ENCODE measurements at regions not wholly inside any gene's neighbourhood (a gene's known extent, or its start where the extent isn't known, plus 50 kb on each side); places are given as distances from the start of the nearest gene placed in this dataset.

DNA sequence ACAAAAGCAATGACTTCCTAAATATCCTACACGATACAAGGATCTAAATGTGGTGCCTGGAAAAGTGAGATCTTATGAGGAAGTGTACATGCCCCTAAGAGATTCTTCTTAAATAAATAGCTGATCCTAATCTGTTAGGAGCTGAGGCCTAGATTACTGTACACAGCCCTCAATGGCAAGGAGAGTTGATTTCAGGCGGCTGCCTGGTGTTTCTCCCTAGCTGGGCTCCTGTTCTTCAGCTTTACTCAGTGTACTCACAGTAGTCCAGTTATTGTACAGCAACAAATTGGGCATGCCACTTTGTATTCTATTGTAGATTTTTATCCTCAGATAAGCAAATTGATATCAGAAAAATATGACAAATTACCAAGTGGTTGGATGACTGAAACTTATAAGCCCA, 358.2 kb upstream of the PDGFD start:
- no peak for DNase-seq

GRCh38 chr11:104510169-104510568, 346.2 kb upstream of the PDGFD start:
- no peak for DNase-seq

DNA sequence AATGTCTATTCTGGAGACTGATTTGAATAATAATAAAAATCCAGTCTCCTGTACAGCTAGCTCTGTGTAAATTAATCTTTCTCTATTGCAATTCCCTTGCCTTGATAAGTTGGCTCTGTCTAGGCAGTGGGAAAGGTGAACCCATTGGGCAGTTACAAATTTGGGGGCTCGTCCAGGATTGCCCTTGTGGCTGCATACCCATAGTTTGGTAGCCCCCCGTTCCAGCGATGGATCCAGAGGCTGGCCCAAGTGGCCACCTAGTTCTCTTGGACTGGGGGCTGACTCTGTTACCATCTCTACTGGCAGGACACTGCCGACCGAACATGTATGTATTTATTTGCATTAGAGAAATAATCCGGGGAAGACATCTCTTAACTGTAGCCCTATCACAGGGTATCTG, 326.2 kb upstream of the PDGFD start:
- DNase-seq = no peak

DNA sequence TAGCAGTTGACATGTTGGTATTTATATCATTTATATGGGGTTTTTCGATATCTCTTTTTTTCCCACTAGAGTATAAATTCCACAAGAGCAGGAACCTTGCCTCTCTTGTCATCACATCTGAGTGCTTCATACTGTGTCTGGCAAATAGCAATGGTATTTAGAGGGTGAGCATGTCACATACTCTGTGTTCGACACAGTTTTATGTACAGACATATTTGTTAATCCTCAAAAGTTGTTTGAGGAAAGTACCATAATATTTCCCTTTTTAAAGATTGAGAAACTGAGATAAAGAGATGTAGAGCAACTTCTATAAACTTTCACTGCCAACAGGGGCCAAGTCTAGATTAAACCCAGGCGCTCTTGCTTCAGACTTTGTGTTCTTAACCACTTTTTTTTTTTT, 324.6 kb upstream of the PDGFD start:
- DNase-seq = no peak

DNA sequence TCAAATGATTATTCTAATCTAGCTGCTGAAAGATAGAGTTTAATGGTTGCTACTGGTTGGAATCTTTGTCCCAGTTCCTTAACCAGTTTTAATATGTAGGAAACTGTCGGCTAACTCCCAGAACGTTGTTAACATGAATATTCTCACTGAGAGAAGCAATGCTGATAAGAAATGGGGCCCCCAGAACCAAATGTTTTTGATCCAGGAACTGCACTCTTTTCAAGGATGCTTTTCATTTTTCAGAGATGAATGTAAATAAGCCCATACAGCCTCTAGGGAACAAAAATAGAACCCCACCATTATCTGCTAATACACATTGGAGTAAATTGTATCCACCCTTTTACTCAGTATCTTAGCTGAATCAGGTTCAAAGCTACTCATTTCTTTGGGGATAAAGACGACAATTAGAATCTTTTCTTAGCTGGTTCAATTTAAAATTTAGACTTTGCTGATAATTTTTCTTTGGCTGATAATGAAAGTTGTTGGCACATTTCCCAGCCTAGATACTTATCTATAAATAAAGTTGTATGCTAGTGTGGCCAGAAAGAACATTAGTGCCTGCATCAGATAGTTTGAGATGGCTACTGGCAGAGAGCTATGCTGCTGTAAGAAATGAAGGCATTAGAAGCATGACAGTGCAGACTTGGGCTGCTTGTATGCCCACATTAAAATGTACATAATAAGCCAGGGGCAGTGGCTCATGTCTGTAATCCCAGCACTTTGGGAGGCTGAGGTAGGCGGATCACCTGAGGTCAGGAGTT, 323.3 kb upstream of the PDGFD start:
- DNase-seq = no peak

DNA sequence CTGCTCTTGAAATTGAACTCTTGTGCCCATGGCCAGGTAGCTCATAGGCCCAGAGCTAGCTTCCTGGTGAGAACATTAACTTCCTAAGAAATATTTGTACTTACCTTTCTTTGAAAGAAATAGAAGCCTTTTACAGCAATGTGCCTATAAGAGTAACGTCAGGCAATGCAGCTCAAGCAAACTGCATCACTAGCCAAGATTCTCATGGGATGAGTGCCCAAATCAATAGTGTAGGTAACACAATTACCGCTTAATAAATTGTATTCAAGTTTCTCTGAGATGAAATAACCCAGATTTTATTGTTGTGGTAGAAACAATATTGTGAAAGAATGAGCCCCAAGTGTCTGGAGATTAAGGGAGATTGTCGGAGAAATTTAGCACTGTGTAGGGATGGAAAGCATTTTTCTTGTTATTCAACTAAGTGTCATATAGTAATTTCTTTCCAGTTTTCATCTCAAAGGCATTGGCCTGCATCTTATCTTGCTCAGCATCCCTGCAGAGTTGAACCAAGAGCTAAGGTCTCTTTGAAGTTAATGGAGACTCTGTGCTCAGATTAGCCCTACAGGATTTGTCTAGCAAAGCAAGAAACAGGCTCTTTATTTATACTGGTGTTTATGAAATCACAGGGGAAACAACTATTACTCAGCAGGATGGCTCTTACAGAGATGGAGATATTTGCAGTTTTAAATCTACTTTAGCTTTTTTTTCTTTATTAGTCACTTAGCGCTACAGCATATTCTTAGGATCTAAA, 321.0 kb upstream of the PDGFD start:
- DNase-seq = no peak

DNA sequence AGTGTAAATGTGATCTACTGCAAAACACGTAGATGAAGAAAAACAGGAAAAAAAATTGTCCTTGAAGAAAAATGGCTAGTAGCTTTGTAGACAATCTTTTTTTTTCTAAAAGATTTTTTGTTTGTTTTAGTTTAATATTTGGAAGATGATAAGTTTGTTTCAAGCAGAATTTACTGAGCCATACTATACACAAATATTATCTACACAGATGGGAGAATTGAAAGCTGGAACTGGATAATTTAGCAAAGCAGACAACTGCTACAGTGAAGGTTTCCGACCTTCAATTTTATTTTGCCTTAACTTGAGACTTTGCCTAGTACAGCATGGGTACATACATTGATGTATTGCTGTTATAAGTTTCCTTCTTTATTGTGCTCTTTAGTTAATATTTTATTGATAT, 313.0 kb upstream of the PDGFD start:
- DNase-seq = no peak

DNA sequence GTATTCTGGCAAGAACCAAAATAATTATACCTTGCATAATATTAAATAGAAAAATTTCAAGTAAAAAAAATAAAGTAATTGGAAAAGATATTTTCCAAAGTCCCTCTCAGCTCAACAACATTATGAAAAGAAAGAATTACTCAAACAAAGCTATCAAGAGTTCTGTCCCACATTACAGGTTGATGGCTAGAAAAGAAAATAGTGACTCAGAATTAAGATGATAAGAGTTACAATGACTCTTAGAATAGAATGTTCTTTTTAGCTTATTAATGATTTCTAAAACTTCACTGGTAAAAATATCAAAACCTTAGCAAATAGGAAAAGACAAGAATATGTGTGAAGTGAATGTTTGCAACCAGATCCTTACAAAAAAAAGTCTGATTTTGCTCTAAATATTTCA, 312.5 kb upstream of the PDGFD start:
- no peak for DNase-seq

DNA sequence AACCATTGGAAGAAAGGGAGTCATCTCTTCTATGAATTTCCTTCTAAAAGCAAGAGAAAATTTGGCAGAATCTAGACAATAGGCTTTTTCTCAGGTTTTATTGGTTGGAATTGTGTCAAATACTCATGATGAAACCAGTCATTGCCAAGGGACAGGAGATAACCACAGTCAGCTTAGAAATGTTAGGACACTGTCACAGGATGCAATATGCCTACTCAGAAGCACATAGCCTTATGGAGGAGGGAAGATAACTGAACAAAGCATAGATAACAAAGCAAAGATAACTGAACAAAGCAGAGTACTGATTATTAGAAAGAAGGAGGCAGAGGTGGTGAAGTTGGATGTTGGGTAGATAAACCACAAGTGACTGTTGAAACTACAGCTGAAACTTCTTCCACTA, 303.5 kb upstream of the PDGFD start:
- DNase-seq = no peak

DNA sequence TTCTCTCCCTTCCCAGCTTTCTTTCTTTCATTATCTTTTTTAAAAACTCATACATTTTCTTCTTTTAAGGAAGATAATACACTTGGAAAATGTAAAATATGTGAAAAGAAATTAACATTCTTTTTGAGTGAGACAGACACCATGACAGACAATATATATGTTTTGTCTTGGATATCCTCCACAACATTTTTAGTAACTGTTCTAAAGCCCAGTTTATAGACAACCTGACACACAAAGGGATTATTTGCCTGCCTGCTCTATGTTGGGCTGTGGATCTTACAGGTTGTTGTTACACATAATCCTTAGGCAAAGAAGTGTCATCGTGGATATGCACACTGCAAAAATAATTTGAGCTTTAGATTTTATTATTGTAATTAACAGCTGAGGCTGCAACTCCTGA, 301.4 kb upstream of the PDGFD start:
- DNase-seq = no peak

DNA sequence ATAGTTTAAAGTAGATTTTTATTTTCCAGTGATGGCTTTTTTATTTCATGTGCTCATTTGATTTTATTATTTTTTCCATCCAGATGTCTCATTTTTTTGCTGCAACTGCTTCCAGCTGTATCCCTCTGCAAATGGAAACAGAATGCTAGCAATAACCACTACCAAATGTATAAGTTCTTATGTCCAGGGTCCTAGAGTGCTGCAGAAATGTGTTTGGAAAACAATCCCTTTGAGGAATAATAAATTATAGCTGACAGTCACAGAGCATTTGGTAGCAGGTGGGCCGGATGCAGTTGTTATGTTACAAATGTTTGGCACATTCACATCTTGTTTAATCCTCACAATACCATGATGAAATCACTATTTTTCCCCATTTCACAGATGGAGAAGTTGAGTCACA, 300.7 kb upstream of the PDGFD start:
- DNase-seq = no peak

GRCh38 chr11:104462341-104462740, 298.4 kb upstream of the PDGFD start:
- DNase-seq = no peak

GRCh38 chr11:104451197-104451893, 287.4 kb upstream of the PDGFD start:
- no peak for DNase-seq

GRCh38 chr11:104443387-104443786, 279.4 kb upstream of the PDGFD start:
- DNase-seq = no peak

DNA sequence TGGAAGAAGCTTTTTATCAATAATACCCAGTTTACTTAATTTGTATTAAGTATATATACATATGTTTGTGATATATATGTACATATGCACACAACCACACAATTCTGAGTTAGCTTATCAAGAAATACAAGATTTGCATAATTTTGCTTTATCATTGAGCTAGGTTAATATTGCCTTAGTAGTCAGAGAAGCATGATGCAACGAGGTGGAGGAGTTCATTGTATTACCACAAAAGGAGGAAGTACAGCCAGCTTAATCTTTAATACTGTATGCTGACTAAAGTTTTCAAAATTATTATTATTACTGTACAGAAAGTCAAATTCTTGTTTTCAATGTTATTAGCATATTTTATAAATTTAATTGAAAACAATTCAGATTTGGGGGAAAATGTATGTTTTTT, 278.4 kb upstream of the PDGFD start:
- DNase-seq = no peak

- DNase-seq = no peak
Measured at GRCh38 chr11:104435494-104435893, 271.5 kb upstream of the PDGFD start.

GRCh38 chr11:104433751-104434150, 269.8 kb upstream of the PDGFD start:
- no peak for DNase-seq

GRCh38 chr11:104432981-104433380, 269.0 kb upstream of the PDGFD start:
- no peak for DNase-seq

DNA sequence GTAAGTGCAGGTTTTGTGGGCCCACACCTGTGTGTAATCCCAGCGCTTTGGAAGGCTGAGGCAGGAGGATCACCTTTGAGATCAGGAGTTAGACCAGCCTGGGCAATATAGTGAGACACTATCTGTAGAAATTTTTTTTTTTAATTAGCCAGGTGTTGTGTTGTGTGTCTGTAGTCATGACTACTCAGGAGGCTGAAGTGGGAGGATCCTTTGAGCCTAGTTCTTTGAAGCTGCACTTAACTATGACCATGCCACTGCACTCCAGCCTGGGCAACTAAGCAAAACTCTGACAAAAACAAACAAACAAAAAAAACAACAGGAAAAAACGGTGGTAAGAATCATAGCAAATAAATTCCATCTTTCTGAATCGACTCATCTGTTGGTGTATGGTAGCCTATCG, 268.6 kb upstream of the PDGFD start:
- DNase-seq = no peak

- DNase-seq = no peak
Measured at GRCh38 chr11:104422324-104422944, 258.5 kb upstream of the PDGFD start.

- DNase-seq = no peak
Measured at GRCh38 chr11:104410336-104410735, 246.4 kb upstream of the PDGFD start.

DNA sequence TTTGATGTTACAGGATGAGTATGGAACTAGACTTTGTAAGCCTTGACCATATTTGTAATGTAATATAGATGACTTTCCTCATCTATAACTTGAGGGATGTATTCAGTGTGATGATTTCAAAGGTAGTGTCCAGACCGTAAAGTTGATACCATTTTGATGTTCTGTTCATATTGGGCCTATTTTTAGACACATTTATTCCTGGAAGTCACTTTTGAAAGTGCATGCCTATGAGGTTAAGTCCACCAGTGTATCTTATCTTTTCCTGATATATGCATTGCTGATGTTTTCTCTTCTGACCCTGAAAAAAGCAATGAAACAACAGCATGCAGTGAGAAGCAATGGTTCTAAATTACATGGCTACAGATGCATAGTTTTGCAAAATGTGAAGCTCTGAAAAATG, 244.7 kb upstream of the PDGFD start:
- no peak for DNase-seq

GRCh38 chr11:104405277-104405676, 241.3 kb upstream of the PDGFD start:
- no peak for DNase-seq
